HG02623 (cell line): ENCODE measurements at regions not wholly inside any gene's neighbourhood (a gene's known extent, or its start where the extent isn't known, plus 50 kb on each side); places are given as distances from the start of the nearest gene placed in this dataset.
A peak's percentile ranks its signal among the peaks of the same experiment; 100 is the strongest.

ENCODE experiments used
- ATAC-seq: cut with Tn5 transposase; IDR thresholded peaks from one replicate; pipeline ENCODE4 v1.9.1; 2021; ENCODE audit warnings: moderate library complexity; ENCODE audit not compliant: unreplicated experiment

DNA sequence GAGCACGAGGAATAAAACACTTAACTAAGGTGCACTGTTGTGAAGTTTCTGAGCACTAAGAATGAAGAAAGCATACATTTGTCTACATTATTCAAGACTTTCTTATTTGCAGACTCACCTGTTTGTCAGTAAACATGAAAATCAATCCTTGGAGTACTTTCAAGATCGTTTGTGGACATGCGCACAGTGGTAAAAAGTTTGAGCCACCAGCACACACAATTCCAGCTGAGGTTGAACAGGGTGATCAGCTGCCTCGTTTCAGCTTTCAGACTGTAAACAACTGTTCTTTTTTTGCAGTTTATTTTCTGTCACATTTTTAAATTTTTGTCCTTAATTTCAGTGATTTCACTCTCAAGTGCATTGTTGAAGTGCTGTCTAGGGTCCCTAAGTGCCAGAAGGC, 143.8 kb upstream of the VCX2 start:
- no peak for ATAC-seq

DNA sequence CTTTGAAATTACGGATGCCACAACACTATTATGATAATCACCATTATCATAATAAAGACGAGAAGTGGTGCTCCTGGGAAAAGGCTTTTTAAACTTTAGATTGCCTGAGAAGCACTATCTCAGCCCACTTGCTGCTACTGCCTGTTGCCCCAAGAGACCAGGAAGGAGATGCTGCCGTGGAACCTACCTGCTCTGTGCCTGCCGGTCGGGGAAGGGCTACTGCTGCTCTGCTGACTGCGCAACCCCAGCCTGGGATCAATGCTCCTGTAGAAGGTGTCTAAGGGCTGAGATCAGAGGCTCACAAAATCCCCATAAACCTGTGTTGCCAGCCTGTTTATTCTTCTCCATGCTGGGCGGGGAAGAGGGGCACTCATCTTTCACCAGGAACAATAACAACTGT, 145.3 kb upstream of the VCX3B start:
- ATAC-seq, result no peak

DNA sequence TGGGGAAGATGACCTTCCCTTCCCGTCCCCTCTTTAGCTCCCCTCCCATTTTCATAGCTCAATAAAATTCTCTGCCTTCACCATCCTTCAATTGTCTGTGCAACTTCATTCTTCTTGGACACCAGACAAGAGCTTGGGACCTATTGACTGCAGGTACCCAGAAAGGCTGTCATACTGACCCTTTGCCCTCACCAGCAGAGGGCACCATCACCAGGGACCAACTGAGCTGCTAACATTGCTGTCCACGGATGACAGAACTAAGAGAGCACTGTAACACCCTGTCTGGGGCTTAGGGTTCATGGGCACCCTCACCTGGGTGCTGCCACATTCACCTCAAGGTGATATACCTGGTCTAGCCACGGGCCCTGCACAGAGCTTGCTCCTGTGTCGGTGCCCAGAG, 141.3 kb upstream of the VCX3B start:
- ATAC-seq, result no peak

DNA sequence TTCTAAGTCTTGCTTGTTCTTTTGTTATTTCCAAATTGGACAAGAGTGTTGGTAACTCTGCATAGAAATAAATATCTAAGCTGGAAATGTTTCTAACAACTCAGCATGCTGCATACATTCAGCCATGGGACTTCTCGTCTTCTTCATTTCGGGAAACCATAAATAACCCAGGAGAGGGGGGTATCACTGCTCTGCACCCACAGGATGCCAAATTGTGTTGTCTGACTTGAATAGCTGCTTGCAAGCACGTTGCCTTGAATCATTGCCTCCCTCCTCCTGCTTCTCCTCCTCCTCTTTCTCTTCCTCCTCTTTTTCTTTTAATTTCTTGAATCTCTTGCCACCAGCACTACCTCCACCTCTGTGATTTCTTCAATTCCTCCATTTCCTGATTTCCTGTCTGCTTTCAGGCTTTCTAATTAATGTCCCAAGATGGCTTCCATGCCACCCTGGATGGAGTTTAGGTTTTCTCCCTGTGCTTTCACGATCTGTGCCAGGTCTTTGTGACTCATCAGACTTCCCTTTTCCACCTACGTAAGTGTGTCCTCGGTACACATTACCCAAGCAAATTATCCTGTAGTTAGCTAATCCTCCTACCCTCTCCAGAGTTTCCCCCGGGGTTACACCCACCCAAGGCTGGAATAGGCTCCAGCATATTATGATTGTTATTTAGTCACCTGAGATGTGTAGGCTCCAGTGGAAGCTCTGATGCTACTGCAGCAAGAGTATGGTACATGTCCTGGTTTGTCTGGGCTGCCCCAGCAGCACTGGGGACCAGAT, 122.6 kb upstream of the VCX3B start:
- ATAC-seq, result no peak

DNA sequence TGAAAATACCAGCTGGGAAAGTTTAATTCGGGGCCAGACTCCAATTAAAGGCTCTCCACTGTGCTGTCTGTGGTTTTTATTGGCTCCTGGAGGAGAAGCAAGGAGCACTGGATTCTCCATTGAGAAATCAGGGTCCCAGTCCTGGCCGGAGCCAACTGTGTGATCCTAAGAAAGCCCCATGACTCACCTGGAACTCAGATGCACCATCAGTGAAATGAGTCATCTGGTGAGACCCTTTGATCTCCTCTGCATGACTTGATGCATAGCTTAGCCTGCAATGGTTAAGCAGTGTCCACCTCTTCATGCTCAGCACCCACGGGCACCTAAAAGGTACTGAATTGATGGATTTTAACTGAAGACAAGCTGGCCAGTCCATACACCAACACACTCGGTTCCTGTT, 119.2 kb upstream of the VCX3B start:
- ATAC-seq, result no peak

DNA sequence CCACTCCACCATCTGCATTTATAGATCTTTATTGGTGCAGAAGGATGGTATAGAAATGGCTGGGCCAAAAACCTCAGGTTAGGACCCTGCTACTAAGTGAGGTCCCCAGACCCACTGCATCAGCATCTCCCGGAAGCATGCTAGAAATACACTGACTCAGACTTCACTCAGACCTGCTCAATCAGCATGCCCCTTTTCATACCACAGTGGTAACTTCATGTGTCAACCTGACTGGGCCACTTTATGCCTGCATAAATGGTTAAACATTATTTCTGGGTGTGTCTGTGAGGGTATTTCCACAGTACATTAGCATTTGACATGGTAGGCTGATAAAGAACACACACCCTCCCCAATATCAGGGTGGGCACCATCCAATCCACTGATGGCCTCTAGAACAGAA, 118.6 kb upstream of the VCX3B start:
- ATAC-seq, result no peak

DNA sequence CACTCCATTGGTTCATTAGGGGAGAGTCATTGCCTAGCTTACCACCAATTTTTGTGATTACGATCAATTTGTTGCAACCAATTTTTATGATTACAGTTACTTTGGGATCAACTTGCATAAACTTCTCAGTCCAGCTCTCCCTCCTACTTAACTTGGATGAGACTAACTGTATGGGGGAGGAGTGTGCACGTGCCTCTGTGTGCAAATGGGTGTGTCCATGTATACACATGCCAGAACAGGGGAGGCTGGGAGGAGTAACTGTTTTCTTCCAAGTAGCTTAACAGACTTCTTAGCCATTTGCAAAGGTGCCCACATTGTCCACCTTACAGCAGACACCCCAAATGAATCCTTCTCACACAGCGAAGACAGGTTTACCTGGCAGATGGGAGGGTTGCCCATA, 117.7 kb upstream of the VCX3B start:
- no peak for ATAC-seq

DNA sequence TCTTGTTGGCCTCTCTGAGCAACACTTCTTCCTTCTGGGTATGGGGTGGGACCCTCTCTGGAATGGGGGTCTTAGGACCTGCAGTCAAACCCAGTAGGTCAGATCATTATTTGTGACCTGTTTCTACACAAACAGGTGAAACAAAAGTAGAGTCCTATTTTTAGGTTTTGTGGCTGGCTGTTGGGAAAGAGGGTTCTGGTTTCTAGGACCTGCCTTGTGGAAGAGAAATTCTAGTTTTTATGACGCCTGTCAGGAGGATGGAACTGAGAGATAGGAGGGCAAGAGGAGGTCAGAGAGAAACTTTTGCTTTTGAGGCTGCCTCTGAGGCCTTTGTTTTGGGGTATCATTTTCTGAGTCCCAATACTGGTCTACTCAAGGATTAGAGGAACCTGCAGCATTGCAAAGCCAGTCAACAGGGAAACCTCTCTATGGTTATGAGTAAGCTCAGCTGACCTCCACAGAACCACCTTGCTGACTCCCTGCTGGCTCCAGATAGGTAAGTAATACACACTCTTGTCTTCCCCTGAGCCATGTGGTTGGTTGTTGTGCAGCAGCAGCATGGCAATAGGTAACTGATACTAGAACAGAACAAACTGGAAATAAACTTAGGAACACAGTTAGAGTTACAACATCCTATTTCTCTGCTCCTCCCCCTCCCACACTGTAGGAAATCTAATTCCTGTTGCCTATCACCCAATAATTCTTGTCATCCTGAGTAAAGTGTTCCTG, 114.7 kb upstream of the VCX3B start:
- no peak for ATAC-seq

DNA sequence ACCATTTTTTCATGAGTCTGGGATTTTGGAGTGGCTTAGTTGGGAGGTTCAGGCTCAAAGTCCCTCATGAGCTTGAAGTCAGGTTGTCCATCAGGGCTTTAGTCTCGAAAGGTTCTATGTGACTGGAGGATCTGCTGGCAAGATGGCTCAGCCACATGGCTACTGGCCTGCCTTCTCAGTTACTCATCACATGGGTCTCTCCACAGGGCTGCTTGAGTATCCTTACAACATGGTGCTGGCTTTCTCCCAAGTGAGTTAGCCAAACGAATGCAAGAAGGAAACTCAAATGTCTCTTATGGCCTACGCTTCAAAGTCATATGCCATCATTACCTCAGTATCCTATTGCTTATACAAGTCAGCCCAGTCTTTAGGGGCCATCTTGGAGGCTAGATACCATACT, 106.3 kb upstream of the VCX3B start:
- ATAC-seq, result no peak

DNA sequence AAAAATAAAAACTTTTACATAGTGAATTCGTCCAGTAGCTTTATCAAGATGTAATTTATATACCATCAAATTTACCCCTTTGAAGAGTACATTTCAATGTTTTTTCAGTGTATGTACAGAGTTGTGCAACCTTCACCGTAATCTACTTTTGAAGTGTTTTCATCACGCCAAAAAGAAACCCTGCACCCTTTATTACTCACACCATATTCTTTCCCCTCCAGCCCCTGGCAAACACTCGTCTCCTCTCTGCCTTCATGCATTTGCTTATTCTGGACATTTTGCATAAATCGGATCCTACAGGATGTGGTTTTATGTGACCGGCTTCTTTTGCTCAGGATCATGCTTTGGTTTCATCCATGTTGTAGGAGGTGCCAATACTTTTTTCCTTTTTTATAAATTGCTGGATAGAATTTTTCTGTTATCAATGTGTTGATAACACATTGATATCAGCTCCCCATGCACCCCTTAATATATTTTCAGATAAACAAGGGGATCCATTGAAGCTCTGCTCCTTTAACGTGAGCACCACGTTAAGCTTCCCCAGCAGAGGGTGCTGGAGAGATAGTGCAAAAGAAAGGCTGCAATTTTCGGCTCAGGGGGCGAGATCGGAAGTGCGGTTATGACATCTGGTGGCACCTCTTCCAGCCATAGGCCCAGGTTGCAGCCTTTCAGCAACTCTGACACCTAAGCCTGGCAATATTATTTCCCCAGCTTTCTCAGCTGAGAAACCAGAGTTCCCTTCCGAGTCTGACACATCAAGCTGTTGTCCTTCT, 100.1 kb upstream of the VCX3B start:
- peak; percentile 45 for ATAC-seq

DNA sequence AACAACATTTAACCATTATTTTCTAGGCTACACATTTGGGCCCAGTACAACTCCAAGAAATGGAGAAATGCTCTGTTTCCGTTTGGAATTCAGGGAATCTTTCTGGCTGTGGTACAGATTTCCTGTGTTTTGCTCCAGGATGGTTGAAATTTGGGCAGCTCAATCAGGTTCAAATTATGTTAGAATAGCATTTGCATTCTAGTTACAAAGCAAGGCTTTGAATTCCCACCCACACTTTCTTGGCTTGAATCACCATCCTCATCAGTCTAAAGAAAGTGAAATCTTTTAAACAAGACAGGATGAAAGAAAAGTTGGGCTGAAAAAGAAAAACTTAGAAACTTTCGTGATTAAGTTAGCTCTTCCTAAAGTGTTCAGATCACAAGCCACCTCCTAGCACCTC, 98.1 kb upstream of the VCX3B start:
- ATAC-seq, result no peak

DNA sequence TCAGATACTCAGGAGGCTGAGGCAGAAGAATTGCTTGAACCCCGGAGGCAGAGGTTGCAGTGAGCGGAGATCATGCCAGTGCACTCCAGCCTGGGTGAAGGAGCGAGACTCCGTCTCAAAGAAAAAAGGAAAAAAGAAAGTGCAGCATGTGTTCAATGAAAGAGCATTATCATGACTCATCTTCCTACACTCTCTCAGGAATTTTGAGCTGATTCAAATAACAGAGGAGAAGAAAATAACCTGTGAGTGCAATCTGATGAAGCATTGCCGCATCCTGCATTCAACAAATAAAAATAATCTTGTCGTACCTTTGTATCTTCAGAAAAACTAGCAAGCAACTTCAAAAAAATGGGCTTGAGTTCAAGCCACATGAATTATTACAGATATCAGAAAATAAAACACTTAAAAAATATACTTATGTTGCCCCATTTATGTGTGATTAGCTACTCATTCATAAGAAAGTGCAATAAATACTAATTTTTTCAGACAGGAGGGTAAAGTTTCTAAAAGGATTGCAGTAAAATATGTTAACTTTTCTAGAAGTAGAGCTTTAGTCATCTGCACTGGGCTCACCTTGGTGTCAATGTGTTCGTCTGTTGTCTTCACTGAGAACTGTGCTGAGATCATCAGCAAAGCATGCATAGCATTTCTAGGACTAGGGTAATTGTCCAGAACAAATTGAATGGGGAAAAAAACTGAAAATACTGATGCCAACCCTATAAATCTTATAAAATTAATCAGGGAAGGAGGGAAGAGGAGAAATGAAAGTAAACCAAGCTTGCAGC, 90.4 kb upstream of the VCX3B start:
- ATAC-seq, result no peak

DNA sequence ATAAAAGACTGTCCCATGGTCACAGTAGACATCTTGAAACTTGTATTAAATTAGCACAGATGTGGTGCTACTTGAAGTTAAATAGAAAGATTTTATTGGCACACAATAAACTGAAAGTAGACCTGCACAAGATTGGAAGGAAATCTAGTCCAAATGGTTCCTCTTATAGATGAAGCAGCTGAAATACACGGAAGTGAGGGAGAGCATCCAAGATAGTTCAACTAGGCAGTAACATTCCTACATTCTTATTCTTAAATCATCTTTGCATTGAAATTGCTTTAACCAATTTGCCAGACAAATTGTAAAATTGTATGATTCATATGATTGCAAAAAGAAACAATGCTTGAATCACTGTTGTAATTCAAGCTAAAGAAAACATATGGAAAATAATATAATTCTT, 87.6 kb upstream of the VCX3B start:
- ATAC-seq, result no peak

DNA sequence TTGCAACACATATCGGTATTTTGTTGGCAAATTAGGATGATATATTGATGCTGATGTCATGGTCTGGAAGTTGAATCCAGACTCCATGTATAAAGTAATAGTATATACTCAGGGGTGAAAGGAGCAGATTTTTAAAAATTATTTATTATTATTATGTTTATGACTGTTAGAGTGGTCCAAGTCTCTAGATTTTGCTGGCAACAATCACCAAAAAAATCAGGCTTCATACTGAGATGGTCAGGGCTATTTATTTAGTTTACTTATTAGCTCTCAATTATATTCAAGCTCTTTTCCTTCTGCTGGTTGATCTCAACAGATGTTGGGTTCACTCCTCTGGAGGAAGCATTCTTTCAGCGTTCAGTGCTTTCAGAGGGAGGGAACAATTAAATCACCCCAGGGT, 73.9 kb upstream of the VCX3B start:
- no peak for ATAC-seq

DNA sequence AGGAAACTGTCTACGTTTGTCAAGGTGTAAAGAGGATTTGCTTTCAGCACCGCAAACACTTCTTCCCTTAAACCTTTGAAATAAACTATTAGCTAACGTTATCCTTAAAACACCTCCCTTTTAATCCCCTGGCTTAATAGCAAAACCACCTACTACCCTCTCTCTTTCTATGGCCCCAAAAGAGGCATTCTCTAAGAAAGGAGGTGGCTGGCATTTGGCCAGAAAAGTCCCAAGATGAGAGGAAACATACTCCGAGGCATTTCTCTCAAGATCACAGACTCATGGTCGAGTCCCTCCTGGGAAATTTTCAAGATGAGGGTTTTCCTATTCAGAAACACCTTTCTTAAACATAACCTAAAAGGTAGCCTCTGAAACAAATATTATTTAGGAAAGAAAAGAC, 60.6 kb upstream of the VCX3B start:
- ATAC-seq, result no peak

DNA sequence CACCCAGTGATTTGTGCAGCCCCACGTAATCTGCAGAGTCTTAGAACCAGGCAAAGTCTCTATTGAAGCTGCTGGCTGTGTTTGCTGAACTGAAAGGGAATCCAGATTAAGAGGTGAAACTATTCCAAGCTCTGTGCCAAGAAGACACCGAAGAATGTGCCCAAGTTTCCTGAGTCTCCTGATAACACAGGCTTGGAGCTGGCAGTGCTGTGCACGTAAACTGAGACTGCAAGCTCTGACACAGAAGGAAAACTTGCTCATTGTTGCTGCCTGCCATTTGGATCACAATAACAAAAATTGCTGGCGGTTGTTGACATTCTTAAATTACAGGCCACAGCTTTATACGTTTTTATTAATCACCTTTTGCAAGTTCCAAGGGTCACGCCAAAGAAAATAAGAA, 60.2 kb upstream of the VCX3B start:
- no peak for ATAC-seq

DNA sequence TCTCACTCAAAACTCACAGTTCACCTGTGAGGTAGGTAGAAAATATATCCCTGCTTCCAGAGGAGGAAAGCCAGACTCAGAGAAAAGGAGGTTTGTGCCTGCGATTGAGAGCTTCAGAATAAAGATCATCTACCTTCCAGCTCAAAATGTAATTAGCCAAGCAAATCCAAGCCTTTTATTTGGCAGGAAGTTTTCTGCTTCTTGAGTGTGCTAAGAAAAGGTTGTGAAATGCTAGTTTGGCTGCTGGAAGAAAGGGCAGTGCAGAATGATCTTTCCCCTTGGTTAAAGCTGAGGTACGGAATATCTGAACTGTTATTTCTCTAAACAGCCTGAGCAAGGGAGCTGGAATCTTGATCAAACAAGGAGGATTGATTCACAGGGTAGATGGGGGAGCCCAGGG, 59.7 kb upstream of the VCX3B start:
- ATAC-seq, result no peak

DNA sequence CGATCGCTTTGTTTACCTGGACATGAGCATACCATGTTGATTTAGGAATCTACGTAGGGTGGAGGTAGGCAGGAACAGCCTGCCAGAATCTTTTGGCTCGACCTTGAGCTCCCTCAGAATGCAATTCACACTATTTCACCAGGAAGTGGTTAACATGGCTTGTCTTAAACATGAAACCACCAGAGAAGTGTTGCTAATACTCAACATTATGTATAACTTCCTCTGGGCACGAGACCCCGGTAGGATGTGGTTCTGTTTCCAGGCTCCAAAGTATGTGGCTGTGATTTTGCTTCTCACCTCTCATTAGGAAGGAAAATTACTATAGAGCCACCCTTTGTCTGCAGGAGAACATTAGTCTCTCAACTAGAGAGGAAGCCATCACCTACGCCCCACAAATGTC, 59.0 kb upstream of the VCX3B start:
- no peak for ATAC-seq

DNA sequence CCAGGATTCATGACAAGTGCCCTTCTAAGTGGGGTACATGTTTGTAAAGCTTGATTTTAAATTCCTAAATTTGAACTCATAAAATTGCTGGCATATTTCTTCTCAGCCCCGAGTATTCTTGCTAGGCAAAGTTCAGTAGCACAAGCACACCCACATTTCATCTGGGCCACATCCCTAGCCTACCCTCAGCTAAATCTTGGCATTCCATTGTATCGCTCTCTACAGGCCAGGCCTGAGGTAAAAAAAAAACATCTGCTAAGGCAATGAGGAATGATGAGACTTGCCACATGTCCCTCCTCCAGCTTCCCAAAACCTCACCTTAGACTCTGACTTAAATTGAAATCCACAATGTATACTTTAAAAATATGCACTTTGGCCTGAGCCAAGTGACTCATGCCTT, 51.4 kb upstream of the VCX3B start:
- no peak for ATAC-seq
